ENCODE measurements at regions not wholly inside any gene's neighbourhood (a gene's known extent, or its start where the extent isn't known, plus 50 kb on each side); places are given as distances from the start of the nearest gene placed in this dataset.
"Not testable (repeated sequence)": the region's sequence is repeated elsewhere in the genome, so short reads cannot be mapped to it uniquely, and the experiment has no call there.

DNA sequence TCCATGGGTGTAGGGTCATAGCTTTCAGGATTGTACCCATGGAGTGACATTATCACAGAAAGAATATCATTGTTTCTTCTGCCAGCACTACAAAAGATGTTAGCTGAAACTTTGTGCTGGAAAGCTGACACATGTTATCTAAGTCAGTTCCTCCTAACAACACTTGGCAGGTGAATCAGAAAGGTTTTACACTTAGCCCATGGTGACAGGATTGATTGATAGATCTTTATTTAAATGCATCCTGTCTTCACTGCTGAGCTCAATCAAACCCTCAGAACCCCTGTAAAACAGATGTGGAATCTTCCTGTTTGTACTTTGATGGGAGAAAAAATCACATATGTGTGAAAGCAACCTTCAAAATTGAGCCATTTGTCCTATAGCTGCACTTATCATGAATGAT lies 811.5 kb upstream of the ANO3 start:
- DNase-seq: no peak

DNA sequence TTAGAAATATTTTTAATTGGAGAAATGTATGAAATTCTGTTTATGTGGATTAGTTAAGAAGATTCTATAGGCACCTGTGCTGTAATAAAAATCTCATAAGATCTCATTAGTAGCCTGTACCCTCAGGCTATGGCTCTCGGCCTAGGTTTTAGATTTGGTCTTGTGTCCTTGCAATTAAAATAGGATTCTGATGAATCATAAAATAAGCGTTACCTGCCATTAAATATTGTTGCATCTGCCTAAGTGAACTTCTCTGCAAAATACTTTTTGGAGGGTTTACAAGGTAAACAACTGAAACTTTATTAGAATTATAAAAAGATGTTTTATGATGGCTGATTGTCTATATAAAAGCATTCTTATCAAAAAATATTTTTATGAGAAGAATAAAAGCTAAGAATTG lies 804.1 kb upstream of the ANO3 start:
- DNase-seq: no peak

DNA sequence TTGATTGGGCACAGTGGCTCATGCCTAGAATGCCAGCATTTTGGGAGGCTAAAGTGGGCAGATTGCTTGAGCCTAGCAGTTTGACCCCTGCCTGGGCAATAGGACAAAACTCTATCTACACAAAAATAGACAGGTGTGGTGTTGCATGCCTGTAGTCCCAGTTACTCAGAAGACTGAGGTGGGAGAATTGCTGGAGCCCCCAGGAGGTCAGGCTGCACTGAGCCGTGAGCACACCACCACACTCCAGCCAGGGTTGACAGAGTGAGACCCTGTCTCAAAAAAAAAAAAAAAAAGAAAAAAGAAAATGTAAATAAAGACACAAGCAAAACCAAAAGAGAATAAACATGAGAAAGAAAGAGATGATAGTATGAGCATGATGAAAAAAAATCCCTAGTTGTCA lies 802.4 kb upstream of the ANO3 start:
- DNase-seq: no peak

DNA sequence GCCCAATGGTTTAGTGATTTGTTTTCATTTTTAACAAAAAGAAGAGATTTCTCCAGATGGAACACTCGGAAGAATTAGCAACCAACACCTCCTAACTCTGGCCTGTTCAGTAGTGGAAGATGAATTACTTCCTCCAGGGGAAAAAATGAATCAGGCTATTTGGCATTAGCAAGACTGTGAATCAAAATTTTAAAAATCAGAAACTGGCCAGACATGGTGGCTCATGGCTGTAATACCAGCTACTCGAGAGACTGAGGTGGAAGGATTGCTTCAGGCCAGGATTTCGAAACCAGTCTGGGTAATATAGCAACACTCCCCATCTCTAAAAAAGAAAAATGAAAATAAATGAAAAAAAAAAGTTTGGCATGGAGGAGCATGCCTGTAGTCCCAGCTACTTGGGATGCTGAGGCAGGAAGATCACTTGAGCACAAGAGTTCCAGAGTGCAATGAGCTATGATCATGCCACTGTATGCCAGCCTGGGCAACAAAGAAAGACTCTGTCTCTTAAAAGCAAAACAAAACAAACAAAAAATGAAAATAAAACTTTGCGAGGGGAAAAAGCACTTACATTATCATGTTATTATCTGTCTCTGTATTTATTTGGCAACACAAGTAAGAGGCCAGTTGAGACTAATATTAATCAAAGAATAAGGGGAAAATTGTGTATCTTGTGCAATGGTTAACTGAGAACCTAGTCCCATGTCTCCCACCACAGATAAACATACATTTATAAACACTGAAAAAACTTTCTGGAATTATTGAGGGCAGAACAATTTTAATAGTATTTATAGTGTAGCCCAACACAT lies 796.3 kb upstream of the ANO3 start:
- no peak for DNase-seq

DNA sequence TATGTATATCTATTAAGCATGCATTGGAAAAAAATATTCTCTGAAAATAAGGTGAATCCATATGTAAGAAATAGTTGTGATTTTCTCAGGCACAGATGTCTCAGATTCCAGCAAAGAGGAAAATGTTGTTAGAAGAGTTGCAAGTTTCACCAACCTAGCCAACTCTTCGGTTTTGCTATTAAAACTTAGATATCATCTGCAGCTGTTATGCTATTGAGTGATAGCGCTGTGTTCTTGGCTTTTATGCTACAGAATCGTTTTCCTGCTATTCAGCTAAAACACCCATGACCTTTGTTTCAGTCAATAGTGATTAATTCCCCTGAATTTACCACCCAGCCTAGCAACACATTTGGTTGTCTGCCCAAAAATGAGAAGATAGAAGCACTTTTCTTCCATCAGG lies 795.6 kb upstream of the ANO3 start:
- no peak for DNase-seq

DNA sequence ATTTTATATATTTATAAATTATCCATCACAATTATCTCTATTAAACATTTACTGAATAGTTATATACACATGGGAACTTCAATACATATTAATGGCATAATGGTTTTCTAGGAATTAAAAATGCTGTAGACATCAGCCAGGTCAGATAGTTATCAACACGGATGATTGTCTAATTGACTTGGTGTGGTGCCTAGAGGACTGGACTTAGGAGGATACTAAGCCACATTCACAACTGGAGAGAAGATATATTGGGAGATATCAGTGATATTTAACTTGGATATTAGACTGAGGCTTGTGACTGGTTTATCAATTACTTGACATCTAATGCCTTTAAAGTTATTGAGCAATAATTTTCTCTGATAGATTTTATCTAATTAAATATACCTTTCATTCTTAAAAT lies 794.5 kb upstream of the ANO3 start:
- DNase-seq: no peak

DNA sequence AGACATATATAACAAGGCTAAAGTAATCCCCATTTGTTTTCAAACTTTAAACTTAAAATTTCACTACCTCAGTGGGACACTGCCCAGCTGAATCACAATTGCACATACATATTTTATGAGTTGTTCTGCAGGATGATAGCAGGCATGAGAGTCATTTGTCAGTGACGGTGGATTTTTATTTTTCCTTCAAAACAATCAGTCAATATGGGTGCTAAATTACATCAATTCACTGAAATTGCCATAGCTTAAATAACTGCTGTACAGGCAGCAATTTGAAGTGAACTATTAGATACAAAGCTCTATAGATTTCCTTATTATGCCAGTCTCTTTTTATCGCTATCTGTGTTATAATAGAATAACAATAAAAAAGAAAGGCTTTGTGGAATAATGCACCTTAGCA lies 784.6 kb upstream of the ANO3 start:
- DNase-seq: no peak

DNA sequence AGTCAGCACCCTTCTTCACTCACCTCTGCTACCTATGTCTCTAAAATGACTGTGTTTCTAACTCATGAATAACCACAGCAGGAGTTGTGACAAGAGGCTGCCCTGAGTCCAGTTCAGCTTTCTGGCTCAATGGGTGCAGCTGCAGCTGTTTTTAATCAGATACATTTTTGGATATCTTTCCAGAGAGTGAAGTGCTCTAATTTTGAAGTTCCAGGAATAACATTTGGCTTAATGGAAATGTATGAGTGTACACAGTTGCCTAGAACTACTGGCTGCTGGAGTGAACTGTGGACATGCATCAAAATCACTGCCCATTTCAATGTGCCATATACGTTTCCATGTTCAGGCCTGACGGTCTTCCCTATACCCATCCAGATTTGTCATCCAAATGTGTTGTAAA lies 769.5 kb upstream of the ANO3 start:
- DNase-seq: no peak

DNA sequence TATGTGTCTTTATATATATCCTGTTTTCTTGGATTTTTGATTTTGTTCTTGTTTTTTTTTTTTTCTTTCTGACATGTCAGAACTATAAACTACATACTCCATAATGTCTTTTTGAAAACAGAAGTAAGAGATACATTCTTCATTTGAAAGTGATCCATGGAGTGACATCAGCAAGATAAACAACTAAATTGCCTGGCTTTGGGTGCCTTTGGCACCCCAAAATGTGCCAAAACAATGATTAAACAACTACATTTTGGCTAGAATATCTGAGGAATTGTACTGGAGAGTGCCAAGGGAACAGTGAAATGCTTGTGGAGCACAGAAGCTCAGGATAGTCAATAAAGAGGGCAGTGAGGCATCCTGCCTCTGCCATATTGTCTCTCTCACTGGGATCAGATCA lies 766.1 kb upstream of the ANO3 start:
- DNase-seq: no peak

DNA sequence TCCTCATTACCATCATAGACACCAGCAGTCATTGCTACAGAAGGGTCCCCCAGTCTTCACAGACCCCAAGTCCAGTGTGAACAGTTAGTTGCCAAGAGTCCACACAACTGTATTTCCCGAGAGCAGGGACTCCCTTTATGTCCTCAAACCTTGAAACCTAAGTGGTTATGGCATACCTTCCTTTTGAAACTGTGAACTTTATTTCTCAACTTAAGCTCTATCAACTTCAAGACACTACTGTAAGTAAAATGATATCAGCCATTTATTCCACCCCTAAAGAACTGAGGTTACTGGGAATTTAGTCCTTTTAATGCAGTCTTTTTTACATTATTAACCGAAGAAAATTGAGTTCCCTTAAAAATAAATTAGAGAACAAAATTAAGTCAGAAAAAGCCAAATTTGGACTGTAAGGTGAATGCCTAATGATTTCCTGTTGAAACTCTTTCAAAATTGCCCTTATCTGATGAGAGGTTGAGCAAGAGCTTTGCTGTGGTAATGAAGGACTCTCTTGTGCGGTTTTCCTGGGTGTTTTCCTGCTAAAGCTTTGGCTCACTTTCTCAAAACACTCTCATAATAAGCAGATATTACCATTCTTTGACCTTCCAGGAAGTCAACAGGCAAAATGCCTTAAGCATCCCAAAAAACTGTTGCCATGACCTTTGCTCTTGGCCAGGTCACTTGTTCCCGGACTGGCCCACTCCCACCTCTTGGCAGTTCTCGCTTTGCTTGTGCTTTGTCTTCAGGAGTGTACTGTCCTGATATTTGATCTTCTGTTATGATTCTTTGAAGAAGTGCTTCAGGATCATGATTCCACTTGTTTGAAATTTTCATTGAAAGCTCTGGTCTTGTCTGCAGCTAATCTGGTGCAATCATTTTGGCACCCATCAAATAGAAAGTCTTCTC lies 765.4 kb upstream of the ANO3 start:
- DNase-seq: no peak

DNA sequence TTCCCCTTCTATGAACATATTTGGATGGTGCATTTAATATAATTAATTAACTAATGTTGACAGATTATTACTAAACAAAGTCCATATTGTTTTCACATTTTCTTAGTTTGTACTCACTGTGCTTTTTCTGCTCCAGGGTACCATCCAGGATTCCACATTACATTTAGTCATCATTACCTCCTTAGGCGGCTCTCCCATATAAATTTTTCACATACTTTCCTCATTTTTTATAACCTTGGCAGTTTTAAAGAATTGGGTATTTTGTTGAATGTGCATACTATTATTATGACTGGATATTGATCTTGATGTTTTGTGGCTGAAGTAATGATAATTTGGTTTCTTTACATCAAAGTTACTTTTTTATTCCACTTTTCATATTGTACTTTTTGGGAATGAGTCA lies 755.6 kb upstream of the ANO3 start:
- DNase-seq: no peak

DNA sequence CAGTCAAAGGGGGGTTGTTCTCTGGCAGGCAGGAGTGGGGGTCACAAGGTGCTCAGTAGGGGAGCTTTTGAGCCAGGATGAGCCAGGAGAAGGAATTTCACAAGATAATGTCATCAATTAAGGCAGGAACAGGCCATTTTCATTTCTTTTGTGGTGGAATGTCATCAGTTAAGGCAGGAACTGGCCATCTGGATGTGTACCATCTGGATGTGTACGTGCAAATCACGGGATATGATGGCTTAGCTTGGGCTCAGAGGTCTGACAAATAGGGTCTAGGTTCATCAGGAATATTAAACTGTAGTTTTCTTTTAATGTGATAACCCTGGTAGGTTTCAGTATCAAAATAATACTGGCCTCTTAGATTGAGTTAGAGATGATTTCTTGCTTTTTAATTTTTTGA lies 752.4 kb upstream of the ANO3 start:
- not testable (repeated sequence) for DNase-seq

DNA sequence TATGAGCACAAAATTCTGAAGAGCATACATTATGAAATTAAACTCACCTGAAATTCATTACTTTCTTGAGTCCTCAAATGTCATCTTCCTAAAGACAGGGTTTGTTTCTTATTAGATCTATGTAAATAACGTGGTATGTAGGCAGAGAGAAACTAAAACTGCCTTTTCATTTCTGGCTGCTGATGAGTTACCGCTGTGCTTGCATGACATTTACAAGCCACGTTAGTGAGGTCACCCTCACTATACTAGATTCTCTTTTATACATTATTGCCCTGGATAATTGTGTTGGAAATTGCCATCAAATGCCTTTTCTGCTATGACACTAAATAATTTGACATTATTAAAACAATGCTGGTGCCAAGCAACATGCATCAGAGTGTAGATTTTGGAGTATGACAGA lies 748.3 kb upstream of the ANO3 start:
- no peak for DNase-seq

DNA sequence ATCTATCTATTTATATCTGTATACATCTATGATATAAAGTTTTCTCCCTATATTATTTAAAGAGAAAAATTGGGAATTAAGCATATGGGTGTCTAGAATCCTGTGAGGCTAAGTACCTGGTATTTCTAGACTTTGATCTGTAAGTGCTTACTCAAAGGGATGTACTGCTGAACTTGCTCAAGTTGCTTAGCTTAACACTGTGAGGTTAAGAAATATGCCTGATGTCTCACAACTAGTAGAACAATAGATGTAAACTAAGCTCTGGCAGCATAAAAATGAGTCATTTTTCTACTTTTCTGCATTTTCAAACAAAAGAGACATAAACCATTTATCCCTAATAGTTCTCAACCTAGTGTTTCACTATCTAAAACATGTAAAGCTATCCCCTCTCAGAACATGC lies 744.4 kb upstream of the ANO3 start:
- no peak for DNase-seq

DNA sequence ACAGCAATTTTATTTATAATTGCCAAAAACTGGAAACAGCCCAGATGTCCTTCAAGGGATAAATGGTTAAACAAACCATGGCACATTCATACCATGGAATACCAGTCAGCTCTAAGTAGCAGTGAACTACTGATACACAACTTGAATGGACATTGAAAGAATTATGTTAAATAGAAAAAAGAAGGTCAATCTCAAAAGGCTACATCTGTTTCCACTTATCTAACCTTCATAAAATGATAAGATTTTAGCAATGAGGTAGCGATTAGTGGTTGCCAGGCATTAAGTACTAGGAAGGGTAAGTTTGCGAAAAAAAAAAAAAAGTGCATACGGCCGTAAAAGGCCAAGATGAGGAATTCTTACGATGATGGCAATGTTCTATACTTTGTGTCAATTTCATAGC lies 738.7 kb upstream of the ANO3 start:
- DNase-seq: no peak

DNA sequence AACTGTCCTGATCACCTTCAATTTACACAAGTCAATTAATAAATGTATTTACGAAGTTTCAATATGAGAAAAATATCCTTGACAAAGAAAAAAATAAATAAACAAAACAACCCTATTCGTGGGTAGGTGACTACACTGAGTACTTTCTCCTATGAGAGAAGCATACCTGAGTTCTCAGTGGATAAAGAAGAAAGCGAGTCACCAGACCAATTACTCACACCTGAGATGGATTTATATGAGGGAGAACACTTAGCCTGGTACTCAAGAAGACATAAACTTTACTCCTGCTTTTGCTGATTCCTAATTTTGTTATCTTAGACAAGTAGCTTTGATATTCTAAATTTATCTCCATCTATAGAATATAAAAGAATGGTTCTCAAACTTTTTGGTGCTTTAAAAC lies 735.2 kb upstream of the ANO3 start:
- DNase-seq: no peak

DNA sequence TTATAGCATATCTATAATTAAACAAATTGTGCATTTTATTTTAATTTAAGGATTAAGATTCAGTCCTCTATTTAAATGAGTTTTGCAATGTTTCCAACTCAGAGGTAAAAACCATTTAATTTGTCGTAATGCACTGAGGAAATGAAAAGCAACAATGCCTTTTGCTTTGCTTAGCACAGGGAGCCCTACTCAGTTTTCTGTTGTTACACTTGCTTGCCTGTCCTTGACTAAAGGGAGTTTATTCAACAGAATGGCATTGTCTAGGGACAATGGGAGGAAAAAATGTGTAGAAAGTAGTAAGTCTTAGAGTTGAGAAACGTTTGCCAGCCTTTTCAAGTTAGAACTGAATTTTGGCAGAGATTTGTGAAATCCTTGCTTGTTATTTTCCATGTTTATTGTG lies 734.2 kb upstream of the ANO3 start:
- DNase-seq: no peak

DNA sequence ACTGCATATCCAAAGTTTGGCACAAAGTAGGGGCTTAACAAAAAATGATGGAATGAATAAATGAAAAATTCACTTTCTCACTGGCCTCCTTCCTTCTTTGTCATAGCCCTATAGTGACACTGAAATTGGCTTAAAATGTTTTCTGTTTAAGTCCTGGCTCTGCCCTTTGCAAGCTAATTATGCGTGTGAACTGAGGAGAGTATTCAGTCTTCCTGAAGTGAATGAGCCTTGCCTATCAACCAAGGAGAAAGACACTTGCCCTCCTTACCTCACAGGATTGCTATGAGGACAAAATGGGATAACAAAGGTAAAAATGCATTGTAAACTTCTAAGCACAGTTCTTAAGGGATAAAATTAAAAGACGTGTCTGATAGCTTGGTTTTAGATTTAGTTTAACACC lies 729.8 kb upstream of the ANO3 start:
- no peak for DNase-seq

DNA sequence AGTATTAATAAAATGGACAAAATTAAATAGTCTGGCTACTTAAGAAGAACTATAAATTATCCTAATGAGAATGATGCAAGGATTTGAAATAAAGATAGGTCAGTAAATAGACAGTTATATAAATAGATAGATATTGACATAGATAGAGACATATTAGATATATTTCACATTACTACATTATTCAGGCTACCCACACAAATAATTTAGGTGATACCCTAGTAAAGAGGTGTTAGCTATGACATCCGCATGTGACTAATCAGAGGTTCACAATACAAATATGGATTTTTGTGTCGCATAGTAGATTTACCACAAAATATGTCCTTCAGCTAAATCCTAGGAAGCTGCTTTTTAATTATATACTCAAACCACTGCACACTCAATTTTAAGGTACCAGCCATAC lies 729.0 kb upstream of the ANO3 start:
- DNase-seq: no peak

DNA sequence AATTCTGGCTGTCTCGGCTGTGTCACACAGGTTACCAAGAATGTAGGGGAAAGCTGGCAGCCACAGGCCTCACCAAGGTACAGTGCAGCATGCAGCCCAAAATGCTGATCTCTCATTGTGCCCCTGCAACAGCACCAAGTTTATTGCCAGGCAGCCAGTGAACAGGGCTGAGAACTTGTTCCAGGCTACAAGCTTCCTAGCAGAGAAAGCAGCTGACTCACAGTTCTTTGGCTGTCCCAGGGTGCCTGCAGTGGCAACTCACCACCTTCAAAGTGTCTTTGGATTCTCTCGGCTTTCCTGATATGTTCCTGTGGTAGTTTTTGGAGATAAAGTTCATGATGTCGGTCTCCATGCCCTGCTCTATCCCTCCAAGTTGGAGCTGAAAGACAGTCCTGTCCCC lies 719.1 kb upstream of the ANO3 start:
- no peak for DNase-seq

DNA sequence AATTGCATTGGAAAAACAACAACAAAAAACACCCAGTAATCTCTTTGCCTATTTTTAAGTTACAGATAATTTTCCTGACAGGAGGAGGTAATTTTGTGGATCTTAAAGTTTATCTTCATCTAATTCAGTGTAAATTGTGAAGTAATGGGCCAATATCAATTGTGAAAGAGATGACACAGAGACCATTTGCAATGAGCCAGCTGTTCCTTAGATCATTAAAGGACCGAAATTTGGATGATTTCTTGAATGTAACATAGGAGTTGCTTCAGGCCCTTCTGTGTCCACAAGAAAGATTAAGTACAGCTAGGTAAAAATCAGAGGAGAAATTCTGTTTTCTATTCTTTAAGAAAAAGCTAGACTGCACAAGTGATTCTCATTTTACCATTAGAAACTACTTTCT lies 718.5 kb upstream of the ANO3 start:
- DNase-seq: no peak

DNA sequence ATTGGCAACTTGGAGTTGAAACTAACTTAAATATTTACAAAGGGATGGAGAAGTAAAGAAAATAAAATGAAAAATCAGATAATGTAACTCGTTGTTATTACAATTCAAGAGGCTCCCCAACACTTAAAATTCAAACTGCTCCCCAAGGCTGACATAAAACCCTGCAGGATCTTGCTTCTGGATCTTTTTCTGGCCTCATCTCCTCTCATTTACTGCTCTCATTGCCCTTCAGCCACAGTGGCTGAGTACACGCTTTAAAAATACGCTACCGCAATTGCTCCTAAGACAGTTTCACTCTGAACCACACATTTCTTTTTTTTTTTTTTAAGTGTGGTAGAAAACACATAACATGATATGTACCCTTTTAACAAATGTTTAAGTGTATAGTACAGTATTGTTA lies 718.1 kb upstream of the ANO3 start:
- no peak for DNase-seq

DNA sequence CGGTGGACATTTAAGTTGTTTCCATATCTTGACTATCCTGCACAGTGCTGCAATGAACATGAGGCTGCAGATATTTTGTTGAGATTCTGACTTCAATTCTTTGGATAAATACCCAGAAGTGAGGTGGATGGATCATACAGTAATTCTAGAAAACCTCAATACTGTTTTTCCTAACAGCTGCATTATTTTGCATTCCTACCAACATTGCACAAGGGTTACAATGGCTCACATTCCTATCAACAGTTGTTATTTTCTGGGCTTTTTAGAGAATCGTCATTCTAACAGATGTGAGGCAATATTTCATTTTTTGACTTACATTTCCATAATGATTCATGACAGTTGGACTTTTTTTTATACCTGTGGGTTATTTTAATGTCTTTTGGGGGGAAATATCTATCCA lies 716.9 kb upstream of the ANO3 start:
- DNase-seq: no peak

DNA sequence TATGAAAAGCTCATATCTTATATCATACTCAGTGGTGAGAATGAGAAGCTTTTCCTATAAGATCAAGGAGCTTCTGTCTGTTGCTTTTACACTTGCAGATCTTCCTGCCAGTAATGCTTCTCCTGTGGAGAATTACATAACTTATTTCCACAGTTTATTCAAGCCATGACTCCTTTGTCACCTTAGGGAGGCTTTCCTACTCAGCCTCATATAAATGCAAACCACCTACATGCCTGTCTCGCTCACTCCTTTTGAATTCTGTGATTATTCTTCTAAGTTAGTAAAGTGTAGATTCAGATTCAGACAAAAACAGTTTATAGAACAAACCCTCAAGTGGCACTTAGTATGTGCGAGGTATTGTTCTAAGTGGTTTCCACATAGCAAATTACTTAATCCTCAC lies 716.1 kb upstream of the ANO3 start:
- DNase-seq: no peak

All from suppressor macrophage (primary cell).